ENCODE measurements at regions not wholly inside any gene's neighbourhood (a gene's known extent, or its start where the extent isn't known, plus 50 kb on each side); places are given as distances from the start of the nearest gene placed in this dataset.

DNA sequence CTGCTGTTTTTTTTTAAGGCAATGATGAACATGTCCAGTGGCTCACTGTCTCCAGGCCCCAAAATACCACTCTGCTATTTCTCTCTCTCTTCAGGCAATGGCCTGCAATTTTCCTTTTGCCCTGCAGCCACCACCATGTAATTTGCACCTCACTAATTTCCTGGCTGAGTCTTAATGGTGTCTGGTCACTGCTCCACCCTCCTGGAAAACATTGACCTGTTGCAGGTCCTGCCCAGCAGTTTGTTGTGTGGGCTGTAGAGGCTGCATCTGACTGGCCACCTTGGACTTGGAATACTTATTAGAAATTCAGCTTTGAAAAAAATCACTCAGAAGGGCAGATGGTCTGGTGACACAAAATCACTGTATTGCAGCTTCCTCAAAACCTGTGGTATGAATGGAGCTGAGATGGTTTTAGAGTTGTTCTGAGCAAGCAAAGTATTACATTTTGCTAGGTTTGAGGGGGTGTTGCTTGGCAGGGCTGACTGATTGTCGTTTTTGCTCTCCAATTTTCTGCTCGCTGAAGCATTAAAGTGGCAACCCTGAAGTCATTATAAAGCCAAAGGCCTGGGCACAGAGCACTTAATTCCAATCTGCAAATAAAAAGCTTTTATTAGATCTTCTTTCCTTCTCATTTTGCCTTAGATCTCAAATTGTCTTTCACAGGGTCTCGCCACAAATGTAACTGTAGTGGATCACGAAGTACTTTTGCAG is 134.8 kb downstream of the TMEM174 start:
- TF ChIP-seq, protein P1, sequence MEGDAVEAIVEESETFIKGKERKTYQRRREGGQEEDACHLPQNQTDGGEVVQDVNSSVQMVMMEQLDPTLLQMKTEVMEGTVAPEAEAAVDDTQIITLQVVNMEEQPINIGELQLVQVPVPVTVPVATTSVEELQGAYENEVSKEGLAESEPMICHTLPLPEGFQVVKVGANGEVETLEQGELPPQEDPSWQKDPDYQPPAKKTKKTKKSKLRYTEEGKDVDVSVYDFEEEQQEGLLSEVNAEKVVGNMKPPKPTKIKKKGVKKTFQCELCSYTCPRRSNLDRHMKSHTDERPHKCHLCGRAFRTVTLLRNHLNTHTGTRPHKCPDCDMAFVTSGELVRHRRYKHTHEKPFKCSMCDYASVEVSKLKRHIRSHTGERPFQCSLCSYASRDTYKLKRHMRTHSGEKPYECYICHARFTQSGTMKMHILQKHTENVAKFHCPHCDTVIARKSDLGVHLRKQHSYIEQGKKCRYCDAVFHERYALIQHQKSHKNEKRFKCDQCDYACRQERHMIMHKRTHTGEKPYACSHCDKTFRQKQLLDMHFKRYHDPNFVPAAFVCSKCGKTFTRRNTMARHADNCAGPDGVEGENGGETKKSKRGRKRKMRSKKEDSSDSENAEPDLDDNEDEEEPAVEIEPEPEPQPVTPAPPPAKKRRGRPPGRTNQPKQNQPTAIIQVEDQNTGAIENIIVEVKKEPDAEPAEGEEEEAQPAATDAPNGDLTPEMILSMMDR (IDR thresholded peaks at IDR 0.05) = no peak
- TF ChIP-seq POLR2AphosphoS5 (IDR thresholded peaks at IDR 0.05; ENCODE audit: insufficient read depth in 1 of 2, low read depth in 1 of 2) (no peak), POLR2A (IDR thresholded peaks at IDR 0.05) (no peak)
